ENCODE measurements at regions not wholly inside any gene's neighbourhood (a gene's known extent, or its start where the extent isn't known, plus 50 kb on each side); places are given as distances from the start of the nearest gene placed in this dataset.
"Not testable (repeated sequence)": the region's sequence is repeated elsewhere in the genome, so short reads cannot be mapped to it uniquely, and the experiment has no call there.

DNA sequence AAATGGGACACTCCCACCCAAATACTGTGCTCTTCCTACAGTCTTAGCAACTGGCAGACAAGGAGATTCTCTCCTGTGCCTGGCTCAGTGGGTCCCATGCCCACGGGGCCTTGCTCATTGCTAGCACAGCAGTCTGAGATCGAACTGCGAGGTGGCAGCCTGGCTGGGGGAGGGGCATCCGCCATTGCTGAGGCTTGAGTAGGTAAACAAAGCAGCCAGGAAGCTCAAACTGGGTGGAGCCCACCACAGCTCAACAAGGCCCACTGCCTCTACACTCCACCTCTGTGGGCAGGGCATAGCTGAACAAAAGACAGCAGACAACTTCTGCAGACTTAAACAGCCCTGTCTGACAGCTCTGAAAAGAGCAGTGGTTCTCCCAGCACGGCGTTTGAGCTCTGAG, 174.8 kb downstream of the COL12A1 start:
- DNase-seq (ENCODE audit: low read depth in 4 of 4, low spot score in 3 of 4) = not testable (repeated sequence)

GRCh38 chr6:75029333-75029732, 176.5 kb downstream of the COL12A1 start:
- no peak for DNase-seq (ENCODE audit: low read depth in 4 of 4, low spot score in 3 of 4)

DNA sequence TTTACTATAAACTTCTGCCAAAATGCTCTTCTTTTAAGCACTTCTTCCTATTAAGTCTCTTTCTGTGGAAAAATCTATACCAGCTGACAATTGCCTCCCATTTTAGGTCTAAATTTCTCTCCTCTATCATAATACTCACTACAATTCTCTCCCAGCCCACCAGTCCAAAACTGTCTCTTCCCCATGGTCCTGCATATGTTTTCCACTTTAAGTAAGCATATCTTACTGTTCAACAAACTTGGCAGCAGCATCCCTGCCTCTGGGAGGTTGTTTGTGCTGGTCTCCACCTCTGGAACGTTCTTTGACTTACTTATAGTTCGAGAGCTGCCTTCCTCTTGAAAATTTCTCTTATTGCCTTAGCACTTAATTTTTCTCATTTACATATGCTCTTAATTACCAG, 180.5 kb downstream of the COL12A1 start:
- DNase-seq (ENCODE audit: low read depth in 4 of 4, low spot score in 3 of 4) = no peak

DNA sequence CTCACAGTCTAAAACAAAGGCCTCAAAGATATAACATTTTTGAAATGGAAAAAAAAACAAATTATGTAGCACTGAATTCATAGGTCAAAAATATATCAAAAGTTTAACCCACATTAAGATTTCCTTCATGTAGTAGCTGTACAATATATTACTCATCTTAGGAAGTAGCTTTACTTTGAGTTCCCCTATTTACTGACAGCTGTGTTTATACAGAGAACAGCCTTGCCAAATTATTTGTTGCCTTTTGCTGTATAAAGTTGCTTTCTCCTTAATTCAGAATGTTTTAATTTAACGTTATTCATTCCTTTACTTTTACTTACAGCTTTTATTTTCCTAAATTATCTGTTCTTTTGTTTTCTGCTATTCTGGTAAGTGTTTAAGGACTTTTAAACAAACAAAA, 181.0 kb downstream of the COL12A1 start:
- no peak for DNase-seq (ENCODE audit: low read depth in 4 of 4, low spot score in 3 of 4)

GRCh38 chr6:75023634-75024033, 182.2 kb downstream of the COL12A1 start:
- DNase-seq (ENCODE audit: low read depth in 4 of 4, low spot score in 3 of 4) = no peak

GRCh38 chr6:75020971-75021370, 184.9 kb downstream of the COL12A1 start:
- DNase-seq (ENCODE audit: low read depth in 4 of 4, low spot score in 3 of 4) = no peak

DNA sequence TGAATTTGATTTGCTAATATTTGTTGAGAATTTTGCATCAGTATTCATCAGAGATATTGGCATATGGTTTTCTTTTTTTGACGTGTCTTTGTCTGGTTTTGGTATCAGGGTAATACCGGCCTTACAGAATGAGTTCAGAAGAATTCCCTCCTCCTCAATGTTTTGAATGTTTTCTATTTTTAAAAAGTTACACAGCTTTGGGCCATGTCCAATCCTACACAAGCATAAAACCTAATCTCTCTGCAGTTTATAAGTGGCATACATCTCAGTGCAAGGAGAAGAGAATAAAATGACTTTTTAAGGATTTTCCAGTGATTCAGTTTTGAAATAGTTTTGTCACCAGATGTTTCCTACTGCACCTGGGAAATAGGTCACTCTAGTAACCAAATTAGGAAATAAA, 185.5 kb downstream of the COL12A1 start:
- DNase-seq (ENCODE audit: low read depth in 4 of 4, low spot score in 3 of 4) = no peak

GRCh38 chr6:75012018-75012417, 193.8 kb downstream of the COL12A1 start:
- DNase-seq (ENCODE audit: low read depth in 4 of 4, low spot score in 3 of 4) = no peak

GRCh38 chr6:75003984-75004383, 201.9 kb downstream of the COL12A1 start:
- DNase-seq (ENCODE audit: low read depth in 4 of 4, low spot score in 3 of 4) = not testable (repeated sequence)

- DNase-seq (ENCODE audit: low read depth in 4 of 4, low spot score in 3 of 4) = no peak
Observed at GRCh38 chr6:74997646-74998045, 208.2 kb downstream of the COL12A1 start.

- DNase-seq (ENCODE audit: low read depth in 4 of 4, low spot score in 3 of 4) = no peak
Observed at GRCh38 chr6:74993136-74993535, 212.7 kb downstream of the COL12A1 start.

DNA sequence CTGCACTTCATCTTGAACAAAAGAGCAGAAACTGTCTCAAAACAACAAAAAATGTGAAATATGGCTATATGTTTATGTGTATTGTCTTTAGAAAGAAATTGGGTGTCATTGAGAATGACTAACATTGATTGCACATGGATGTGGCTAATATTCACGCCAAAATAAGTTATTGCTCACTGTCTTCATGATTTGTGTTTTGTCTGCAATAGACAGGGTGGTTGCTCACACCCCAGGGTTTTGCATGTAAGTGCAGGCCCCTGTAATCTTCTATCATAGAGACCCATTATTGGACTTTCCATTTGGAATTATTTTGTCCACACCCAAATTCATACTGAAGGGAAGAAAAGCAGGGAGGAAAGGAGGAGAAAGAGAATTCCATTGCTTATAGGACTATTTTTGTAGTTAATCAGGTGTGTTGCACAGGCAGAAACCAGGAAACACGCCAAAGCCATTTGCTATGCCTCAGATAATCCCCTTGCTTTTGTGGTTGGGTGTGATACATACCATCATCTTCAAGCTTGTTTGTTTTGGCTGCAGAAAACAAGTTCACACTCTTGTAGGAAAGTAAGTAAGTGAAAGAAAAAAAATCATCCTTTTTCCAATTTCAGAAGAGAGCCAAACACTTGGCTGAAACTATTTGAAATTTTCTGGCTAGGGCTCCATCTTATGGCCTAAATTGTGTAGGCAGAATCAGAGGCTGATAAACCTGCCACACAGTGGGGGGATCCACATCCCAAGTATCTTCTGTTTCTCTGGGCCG, 214.1 kb downstream of the COL12A1 start:
- no peak for DNase-seq (ENCODE audit: low read depth in 4 of 4, low spot score in 3 of 4)

- no peak for DNase-seq (ENCODE audit: low read depth in 4 of 4, low spot score in 3 of 4)
Observed at GRCh38 chr6:74979065-74979766, 226.6 kb downstream of the COL12A1 start.

DNA sequence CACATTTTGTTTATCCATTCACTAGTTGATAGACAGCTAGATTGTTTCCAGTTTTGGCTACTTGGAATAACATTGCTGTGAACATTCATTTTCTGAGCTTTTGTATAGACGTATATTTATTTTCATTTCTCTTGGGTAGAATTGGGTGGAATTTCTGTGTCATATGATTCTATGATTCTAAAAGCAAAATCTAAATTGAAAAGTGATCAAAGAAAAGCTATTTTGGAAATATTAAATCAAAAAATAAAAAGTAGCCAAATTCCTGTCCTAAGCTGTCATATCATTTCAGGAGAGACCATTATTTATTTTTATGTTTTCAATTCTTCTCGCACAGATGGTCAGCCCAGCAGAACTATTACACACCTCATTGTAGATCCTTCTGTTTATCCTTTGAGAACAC, 229.2 kb downstream of the COL12A1 start:
- no peak for DNase-seq (ENCODE audit: low read depth in 4 of 4, low spot score in 3 of 4)

DNA sequence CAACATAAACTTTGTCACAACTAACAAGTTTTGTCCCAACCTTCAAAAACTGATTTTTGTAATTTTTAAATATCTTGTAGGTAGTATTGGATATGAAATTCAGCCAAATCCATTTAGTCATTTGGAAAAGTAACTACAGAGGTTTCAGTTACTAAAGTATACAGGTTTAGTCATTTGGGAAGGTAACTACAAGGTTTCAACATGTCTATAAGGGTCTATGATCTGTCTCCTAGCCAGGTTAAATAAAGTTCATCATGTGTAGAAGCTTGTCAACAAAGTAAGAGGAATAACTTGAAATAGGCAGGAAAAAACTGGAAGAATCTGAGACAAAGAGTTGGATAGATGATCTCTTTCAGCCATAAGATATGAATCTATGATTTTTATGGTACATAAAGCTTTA, 229.8 kb downstream of the COL12A1 start:
- DNase-seq (ENCODE audit: low read depth in 4 of 4, low spot score in 3 of 4) = no peak

DNA sequence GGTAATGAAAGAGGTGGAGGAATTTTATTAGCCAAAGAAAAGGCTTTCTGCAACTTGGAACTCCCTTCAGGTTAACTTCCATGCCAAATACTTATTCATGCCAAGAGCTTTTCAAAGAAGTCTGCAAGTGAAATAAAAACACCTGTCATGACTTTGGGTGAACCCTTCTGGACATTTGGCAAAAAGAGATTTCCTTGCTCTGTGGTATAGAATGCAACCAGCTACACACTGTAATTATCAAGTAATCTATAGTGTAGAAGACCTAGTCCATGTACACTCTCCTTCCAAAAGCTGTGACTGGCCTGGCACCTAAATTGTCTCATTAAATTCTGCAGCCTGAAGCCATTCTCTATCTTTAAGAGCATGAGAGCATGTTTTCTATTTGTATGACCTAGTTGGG, 232.3 kb downstream of the COL12A1 start:
- DNase-seq (ENCODE audit: low read depth in 4 of 4, low spot score in 3 of 4) = no peak

- DNase-seq (ENCODE audit: low read depth in 4 of 4, low spot score in 3 of 4) = no peak
Observed at GRCh38 chr6:74971633-74972032, 234.2 kb downstream of the COL12A1 start.

- no peak for DNase-seq (ENCODE audit: low read depth in 4 of 4, low spot score in 3 of 4)
Observed at GRCh38 chr6:74969591-74970267, 236.1 kb downstream of the COL12A1 start.

DNA sequence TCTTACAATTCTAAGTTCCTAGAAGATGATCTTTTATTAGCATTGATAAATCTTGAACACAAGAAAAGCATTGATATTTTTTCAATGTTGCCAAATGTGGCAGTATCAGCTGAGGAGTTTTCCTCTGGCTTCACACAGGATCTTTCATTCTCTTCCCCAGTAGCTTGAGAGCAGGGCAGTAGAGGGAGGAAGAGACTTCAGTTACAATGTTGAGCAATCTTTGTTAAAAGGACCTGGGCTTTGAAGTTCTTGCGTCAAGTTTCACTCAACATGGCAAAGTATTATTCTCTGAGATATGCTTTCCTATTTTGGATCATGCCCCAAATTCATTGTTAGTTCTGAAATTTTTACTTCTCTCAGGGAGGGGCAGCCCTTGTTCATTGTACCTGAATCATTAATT, 238.0 kb downstream of the COL12A1 start:
- no peak for DNase-seq (ENCODE audit: low read depth in 4 of 4, low spot score in 3 of 4)

DNA sequence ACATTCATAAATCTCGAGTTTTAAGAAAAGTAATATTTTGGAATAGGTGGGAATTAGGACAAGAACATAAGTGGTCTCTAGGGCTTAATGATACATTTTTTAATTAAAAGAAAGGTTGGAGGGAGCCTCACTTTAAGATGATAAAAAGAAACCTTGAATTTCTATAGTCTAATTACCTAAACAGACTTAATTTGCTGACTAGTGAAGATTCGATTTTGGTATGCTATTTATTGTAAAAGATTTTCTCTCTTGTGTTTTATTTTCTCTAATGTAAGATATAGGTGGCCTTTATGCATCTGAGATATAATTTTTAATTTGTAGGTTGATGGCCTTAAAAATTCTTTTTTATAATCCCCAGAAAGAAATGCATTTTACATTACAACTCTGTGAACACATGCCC, 239.1 kb downstream of the COL12A1 start:
- DNase-seq (ENCODE audit: low read depth in 4 of 4, low spot score in 3 of 4) = no peak

GRCh38 chr6:74964871-74965441, 240.9 kb downstream of the COL12A1 start:
- DNase-seq (ENCODE audit: low read depth in 4 of 4, low spot score in 3 of 4) = no peak
